Tibial nerve (tissue), 4 donors: ENCODE measurements at regions not wholly inside any gene's neighbourhood (a gene's known extent, or its start where the extent isn't known, plus 50 kb on each side); places are given as distances from the start of the nearest gene placed in this dataset.

ENCODE experiments used
- DNase-seq, 2 donors: peaks; one replicate each; pipeline ENCODE4 v3.0.0-alpha.2; 2019; ENCODE audit warnings: low spot score in 2 of 2
- H3K27ac ChIP-seq, 4 donors: fragments of 200-600 bp; sonication (generic) in 3 of 4; one replicate each; pipeline ENCODE4 v1.5.1; 2017 to 2019; ENCODE audit warnings: mild to moderate bottlenecking in 1 of 4
- H3K27me3 ChIP-seq, 2 donors: fragments of 200-600 bp; sonication (generic) in 1 of 2; one replicate each; pipeline versions ENCODE4 v1.5.1 to v1.6.0; 2017 to 2019
- H3K36me3 ChIP-seq, 3 donors: fragments of 200-600 bp; sonication (generic); one replicate each; pipeline ENCODE4 v1.5.1; 2018 to 2019
- H3K4me1 ChIP-seq, 4 donors: fragments of 200-600 bp; sonication (generic) in 3 of 4; one replicate each; pipeline ENCODE4 v1.5.1; 2017 to 2019
- H3K4me3 ChIP-seq, 4 donors: fragments of 200-600 bp; sonication (generic) in 3 of 4; one replicate each; pipeline ENCODE4 v1.5.1; 2017 to 2019; ENCODE audit warnings: mild to moderate bottlenecking in 1 of 4, moderate library complexity in 1 of 4
- H3K9me3 ChIP-seq, 4 donors: fragments of 200-600 bp; sonication (generic) in 3 of 4; one replicate each; pipeline ENCODE4 v1.5.1; 2017 to 2019
- EP300 ChIP-seq, 2 donors: sonication (generic); formaldehyde crosslinking; IDR thresholded peaks; one replicate each; pipeline ENCODE4 v1.6.1; 2017; ENCODE audit warnings: antibody characterized with exemption in 2 of 2, mild to moderate bottlenecking in 1 of 2
- POLR2A ChIP-seq, 2 donors: fragments of 450-650 bp; IDR thresholded peaks; one replicate each; pipeline ENCODE4 v1.6.1; 2017; ENCODE audit warnings: antibody characterized with exemption in 2 of 2, mild to moderate bottlenecking in 2 of 2, moderate library complexity in 2 of 2
- WGBS, 2 donors: methylation state at CpG; one replicate each; pipeline ENCODE4 v1.1.5; 2018; 5-methylcytosine and 5-hydroxymethylcytosine counted together
- TF ChIP-seq, protein P1 (sequence below), 5 experiments: fragments of 200-600 bp in 3 of 5; fragments of 450-650 bp in 2 of 5; sonication (generic) in 3 of 5; IDR thresholded peaks; one replicate each; pipeline ENCODE4 v1.5.1; 2016 to 2019; ENCODE audit warnings: antibody characterized with exemption in 5 of 5, mild to moderate bottlenecking in 3 of 5, moderate library complexity in 2 of 5

DNA sequence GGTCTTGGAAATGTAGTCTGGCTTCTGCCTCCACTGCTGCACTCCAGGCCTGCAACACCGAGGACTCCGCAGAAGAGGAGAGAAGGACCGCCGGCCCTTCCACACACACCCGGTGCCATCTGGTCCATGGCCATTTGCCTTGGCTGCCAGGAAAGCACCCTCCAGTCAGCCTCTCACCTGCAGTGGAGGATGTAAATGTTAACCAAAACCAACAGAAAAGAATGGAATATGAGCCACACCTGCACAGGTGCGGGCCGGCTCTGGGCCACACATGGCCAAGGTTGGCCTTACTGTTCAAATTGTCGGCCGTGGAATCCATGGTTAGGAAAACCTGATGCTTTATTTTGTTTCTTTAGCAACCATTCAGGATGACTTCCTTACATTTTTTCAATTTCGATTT is 178.3 kb upstream of the C2CD4B start:
- no peaks in the 10 kb centered on the region for H3K4me1 ChIP-seq
- H3K36me3 ChIP-seq = no peaks in the 10 kb centered on the region
- WGBS, 2 donors = 84 to 90% methylated on average over 8 to 9 of the region's 10 CpGs
- H3K27me3 ChIP-seq = no peaks in the 10 kb centered on the region
- H3K27ac ChIP-seq = no peak overlapping the region
- TF ChIP-seq EP300 (IDR thresholded peaks at IDR 0.05) (no peak), POLR2A (IDR thresholded peaks at IDR 0.05) (no peak)
- TF ChIP-seq, protein P1, sequence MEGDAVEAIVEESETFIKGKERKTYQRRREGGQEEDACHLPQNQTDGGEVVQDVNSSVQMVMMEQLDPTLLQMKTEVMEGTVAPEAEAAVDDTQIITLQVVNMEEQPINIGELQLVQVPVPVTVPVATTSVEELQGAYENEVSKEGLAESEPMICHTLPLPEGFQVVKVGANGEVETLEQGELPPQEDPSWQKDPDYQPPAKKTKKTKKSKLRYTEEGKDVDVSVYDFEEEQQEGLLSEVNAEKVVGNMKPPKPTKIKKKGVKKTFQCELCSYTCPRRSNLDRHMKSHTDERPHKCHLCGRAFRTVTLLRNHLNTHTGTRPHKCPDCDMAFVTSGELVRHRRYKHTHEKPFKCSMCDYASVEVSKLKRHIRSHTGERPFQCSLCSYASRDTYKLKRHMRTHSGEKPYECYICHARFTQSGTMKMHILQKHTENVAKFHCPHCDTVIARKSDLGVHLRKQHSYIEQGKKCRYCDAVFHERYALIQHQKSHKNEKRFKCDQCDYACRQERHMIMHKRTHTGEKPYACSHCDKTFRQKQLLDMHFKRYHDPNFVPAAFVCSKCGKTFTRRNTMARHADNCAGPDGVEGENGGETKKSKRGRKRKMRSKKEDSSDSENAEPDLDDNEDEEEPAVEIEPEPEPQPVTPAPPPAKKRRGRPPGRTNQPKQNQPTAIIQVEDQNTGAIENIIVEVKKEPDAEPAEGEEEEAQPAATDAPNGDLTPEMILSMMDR (IDR thresholded peaks at IDR 0.05) = no peak
- H3K4me3 ChIP-seq = no peak overlapping the region
- no peak for DNase-seq
- no peaks in the 10 kb centered on the region for H3K9me3 ChIP-seq

DNA sequence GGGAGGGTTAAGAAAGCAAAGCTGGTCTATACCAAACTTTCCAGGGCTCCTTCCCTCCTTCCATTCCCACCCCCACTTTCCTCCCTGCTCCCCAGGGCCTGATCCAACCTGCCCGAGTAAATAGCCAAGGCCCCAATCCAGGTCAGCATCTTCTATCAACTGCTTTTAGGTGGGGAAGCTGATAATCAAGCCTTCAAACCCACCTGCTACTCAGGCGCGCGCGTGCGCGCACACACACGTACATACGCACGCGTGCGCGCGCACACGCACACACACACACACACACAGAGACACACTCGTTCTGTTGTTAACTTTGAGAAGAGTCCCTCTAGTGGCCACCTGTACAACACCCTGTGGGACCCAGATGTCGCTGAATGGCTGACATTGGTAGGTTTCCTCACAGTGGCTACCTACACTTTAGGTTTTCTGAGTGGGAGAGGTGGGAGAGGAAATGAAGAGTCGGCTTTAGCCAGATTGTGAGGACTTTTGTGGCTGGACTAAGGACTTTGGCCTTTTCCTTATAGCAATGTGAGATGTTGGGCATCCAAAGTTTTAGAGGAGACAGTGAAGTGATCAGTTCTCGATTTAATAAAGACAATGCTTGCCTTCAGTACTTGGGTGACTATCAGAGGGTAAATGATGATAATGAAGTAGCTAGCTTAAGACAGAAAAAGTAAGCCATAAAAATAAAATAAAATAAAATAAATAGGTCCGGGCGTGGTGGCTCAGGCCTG is 179.9 kb upstream of the C2CD4B start:
- Histone ChIP-seq H3K27me3 (no peaks in the 10 kb centered on the region), H3K4me3 (no peak overlapping the region), H3K36me3 (no peaks in the 10 kb centered on the region), H3K27ac (no peak overlapping the region), H3K4me1 (no peaks in the 10 kb centered on the region), H3K9me3 (no peaks in the 10 kb centered on the region)
- WGBS, 2 donors = 33 to 41% methylated on average over 20 to 21 of the region's 21 CpGs
- no peak for DNase-seq
- TF ChIP-seq POLR2A (IDR thresholded peaks at IDR 0.05) = no peak
- TF ChIP-seq, protein P1 (IDR thresholded peaks at IDR 0.05) = peak in 4 of 5 experiments; percentile 30 to 47 (median 40)
- TF ChIP-seq EP300 (IDR thresholded peaks at IDR 0.05) = no peak

DNA sequence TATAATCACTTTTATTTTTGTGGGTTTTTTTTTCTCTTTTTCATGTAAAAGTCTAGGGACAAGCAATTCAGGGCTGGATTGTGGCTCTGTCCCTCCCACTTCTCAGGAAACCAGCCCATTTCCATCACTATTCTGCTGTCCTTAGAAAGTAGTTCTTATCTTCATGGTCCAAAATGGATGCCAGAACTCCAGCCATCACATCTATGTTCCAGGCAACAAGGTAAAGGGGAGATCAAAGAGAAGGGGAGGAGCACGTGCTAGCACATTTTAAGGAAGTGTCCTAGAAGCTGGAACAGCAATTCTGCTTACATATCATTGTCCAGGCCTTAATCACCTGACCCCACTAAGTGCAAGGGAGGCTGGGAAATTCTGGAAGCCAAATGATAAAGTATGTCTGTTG is 181.1 kb upstream of the C2CD4B start:
- Histone ChIP-seq H3K4me3 (no peak overlapping the region), H3K9me3 (no peaks in the 10 kb centered on the region), H3K27ac (no peak overlapping the region), H3K36me3 (no peaks in the 10 kb centered on the region), H3K27me3 (no peaks in the 10 kb centered on the region), H3K4me1 (no peaks in the 10 kb centered on the region)
- 90 to 92% methylated on average over 1 of the region's 1 CpG for WGBS, 2 donors
- no peak for DNase-seq
- TF ChIP-seq POLR2A (IDR thresholded peaks at IDR 0.05) (no peak), EP300 (IDR thresholded peaks at IDR 0.05) (no peak)
- TF ChIP-seq, protein P1 (IDR thresholded peaks at IDR 0.05) = no peak

DNA sequence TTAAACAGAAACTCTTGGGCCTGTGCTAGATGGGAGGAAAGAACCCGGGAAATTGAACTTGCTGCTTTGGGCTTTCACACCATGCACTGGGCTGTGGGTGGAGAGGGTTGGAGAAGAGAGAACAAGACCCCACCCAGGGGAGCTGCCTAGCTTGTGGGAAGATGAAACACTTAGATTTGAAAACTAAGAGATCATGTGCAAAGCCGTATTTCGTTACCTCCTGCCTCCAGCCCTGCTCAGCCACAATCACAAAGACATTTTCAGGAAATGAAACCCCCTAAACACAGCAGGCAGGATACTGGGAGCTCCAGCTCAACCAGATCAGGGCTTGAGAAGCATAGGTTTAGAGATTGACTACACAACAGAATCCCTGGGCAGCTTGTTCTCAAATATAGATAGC is 183.0 kb upstream of the C2CD4B start:
- DNase-seq = no peak
- TF ChIP-seq, protein P1 (IDR thresholded peaks at IDR 0.05) = no peak
- TF ChIP-seq EP300 (IDR thresholded peaks at IDR 0.05) = no peak
- no peak for TF ChIP-seq POLR2A (IDR thresholded peaks at IDR 0.05)
- no peak overlapping the region for H3K4me3 ChIP-seq
- H3K27me3 ChIP-seq = no peaks in the 10 kb centered on the region
- H3K36me3 ChIP-seq = no peaks in the 10 kb centered on the region
- 72 to 76% methylated on average over 3 of the region's 3 CpGs for WGBS, 2 donors
- no peak overlapping the region for H3K27ac ChIP-seq
- H3K4me1 ChIP-seq = no peaks in the 10 kb centered on the region
- no peaks in the 10 kb centered on the region for H3K9me3 ChIP-seq

DNA sequence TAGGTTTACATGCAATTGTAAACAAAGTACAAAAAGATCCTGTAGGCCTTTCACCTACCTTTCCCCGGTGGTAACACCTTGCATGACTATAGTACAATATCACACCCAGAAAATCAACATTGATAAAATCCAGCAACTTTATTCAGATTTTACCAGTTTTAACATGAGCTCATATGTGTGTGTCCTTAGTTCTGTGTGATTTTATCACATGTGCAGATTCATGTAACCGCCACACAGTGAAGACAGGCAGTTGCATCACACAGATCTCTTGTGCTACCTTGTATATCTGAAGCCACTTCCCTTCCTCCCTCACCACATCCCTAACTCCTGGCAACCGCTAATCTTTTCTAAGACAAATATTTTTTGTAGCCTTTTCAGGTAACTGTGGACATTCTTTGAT is 183.5 kb upstream of the C2CD4B start:
- WGBS, 2 donors = 89 to 95% methylated on average over 3 of the region's 3 CpGs
- Histone ChIP-seq H3K27me3 (no peaks in the 10 kb centered on the region), H3K36me3 (no peaks in the 10 kb centered on the region), H3K27ac (no peak overlapping the region), H3K4me1 (no peaks in the 10 kb centered on the region), H3K9me3 (no peaks in the 10 kb centered on the region), H3K4me3 (no peak overlapping the region)
- TF ChIP-seq, protein P1 (IDR thresholded peaks at IDR 0.05) = no peak
- no peak for DNase-seq
